ENCODE measurements at regions not wholly inside any gene's neighbourhood (a gene's known extent, or its start where the extent isn't known, plus 50 kb on each side); places are given as distances from the start of the nearest gene placed in this dataset.

GRCh38 chrX:94511564-94511963 lies 837.6 kb downstream of the FAM133A start:
- Histone ChIP-seq H3K27me3 (no peaks in the 10 kb centered on the region), H3K4me1 (no peaks in the 10 kb centered on the region), H3K4me3 (no peak overlapping the region), H3K9me3 (no peaks in the 10 kb centered on the region), H3K36me3 (no peaks in the 10 kb centered on the region), H3K27ac (no peak overlapping the region)
- TF ChIP-seq POLR2AphosphoS5 (IDR thresholded peaks at IDR 0.05) (no peak), POLR2A (IDR thresholded peaks at IDR 0.05) (no peak), CTCF (IDR thresholded peaks at IDR 0.05) (no peak)
- DNase-seq (ENCODE audit: low spot score in 2 of 2), result no peak
- intact Hi-C loops (cut with DNase I; ENCODE audit: low total_unique reads), result no loop called here

GRCh38 chrX:94515009-94515408 lies 841.0 kb downstream of the FAM133A start:
- Histone ChIP-seq H3K9me3 (no peaks in the 10 kb centered on the region), H3K4me3 (no peak overlapping the region), H3K27me3 (no peaks in the 10 kb centered on the region), H3K36me3 (no peaks in the 10 kb centered on the region), H3K27ac (no peak overlapping the region), H3K4me1 (no peaks in the 10 kb centered on the region)
- DNase-seq (ENCODE audit: low spot score in 2 of 2), result no peak
- intact Hi-C loops (cut with DNase I; ENCODE audit: low total_unique reads), result no loop called here
- TF ChIP-seq POLR2A (IDR thresholded peaks at IDR 0.05), result no peak
- TF ChIP-seq POLR2AphosphoS5 (IDR thresholded peaks at IDR 0.05), result no peak
- no peak for TF ChIP-seq CTCF (IDR thresholded peaks at IDR 0.05)

GRCh38 chrX:94524867-94525266 lies 850.9 kb downstream of the FAM133A start:
- Histone ChIP-seq H3K9me3 (peaks cover 0 to 19% of the 10 kb centered on the region in 2 donors), H3K36me3 (no peaks in the 10 kb centered on the region), H3K4me3 (no peak overlapping the region), H3K4me1 (no peaks in the 10 kb centered on the region), H3K27ac (no peak overlapping the region), H3K27me3 (no peaks in the 10 kb centered on the region)
- no peak for TF ChIP-seq POLR2A (IDR thresholded peaks at IDR 0.05)
- TF ChIP-seq CTCF (IDR thresholded peaks at IDR 0.05), result no peak
- TF ChIP-seq POLR2AphosphoS5 (IDR thresholded peaks at IDR 0.05), result no peak
- intact Hi-C loops (cut with DNase I; ENCODE audit: low total_unique reads), result no loop called here
- DNase-seq (ENCODE audit: low spot score in 2 of 2), result no peak

GRCh38 chrX:94545722-94546121 lies 871.7 kb downstream of the FAM133A start:
- no peak for TF ChIP-seq POLR2AphosphoS5 (IDR thresholded peaks at IDR 0.05)
- no peak for TF ChIP-seq CTCF (IDR thresholded peaks at IDR 0.05)
- no peak for TF ChIP-seq POLR2A (IDR thresholded peaks at IDR 0.05)
- DNase-seq (ENCODE audit: low spot score in 2 of 2), result no peak
- intact Hi-C loops (cut with DNase I; ENCODE audit: low total_unique reads), result no loop called here
- no peaks in the 10 kb centered on the region for H3K4me1 ChIP-seq
- H3K27ac ChIP-seq, result no peak overlapping the region
- no peaks in the 10 kb centered on the region for H3K36me3 ChIP-seq
- peaks cover 0 to 11% of the 10 kb centered on the region in 2 donors for H3K9me3 ChIP-seq
- H3K4me3 ChIP-seq, result no peak overlapping the region
- H3K27me3 ChIP-seq, result peaks cover 0 to 11% of the 10 kb centered on the region in 2 donors

GRCh38 chrX:94551831-94552230 lies 877.8 kb downstream of the FAM133A start:
- TF ChIP-seq CTCF (IDR thresholded peaks at IDR 0.05) (no peak), POLR2A (IDR thresholded peaks at IDR 0.05) (no peak), POLR2AphosphoS5 (IDR thresholded peaks at IDR 0.05) (no peak)
- Histone ChIP-seq H3K27me3 (peaks cover 0 to 16% of the 10 kb centered on the region in 2 donors), H3K9me3 (no peaks in the 10 kb centered on the region), H3K4me3 (no peak overlapping the region), H3K27ac (no peak overlapping the region), H3K4me1 (no peaks in the 10 kb centered on the region), H3K36me3 (no peaks in the 10 kb centered on the region)
- intact Hi-C loops (cut with DNase I; ENCODE audit: low total_unique reads), result loop anchor here (2.0 kb wide), 1 partner anchor 15 kb away; no protein-coding TSS in a partner anchor
- DNase-seq (ENCODE audit: low spot score in 2 of 2), result no peak
